HG02798 (cell line): ENCODE measurements at regions not wholly inside any gene's neighbourhood (a gene's known extent, or its start where the extent isn't known, plus 50 kb on each side); places are given as distances from the start of the nearest gene placed in this dataset.
"Not testable (repeated sequence)": the region's sequence is repeated elsewhere in the genome, so short reads cannot be mapped to it uniquely, and the experiment has no call there.

Experiments
- ATAC-seq: cut with Tn5 transposase; IDR thresholded peaks from one replicate; pipeline ENCODE4 v1.9.1; 2021; ENCODE audit warnings: mild to moderate bottlenecking; ENCODE audit not compliant: unreplicated experiment, poor library complexity

- ATAC-seq: no peak
These were observed 381.5 kb downstream of the NEBL start for GRCh38 chr10:20515654-20516053.

GRCh38 chr10:20512631-20513030 lies 384.5 kb downstream of the NEBL start:
- ATAC-seq: no peak

- ATAC-seq: no peak
These were observed 388.2 kb downstream of the NEBL start for GRCh38 chr10:20508921-20509320.

GRCh38 chr10:20502903-20503585 lies 394.1 kb downstream of the NEBL start:
- no peak for ATAC-seq

- no peak for ATAC-seq
These were observed 402.6 kb downstream of the NEBL start for GRCh38 chr10:20494474-20494873.

- no peak for ATAC-seq
These were observed 404.7 kb downstream of the NEBL start for GRCh38 chr10:20492447-20492846.

GRCh38 chr10:20489961-20490360 lies 407.1 kb downstream of the NEBL start:
- no peak for ATAC-seq

- no peak for ATAC-seq
These were observed 410.3 kb downstream of the NEBL start for GRCh38 chr10:20486791-20487190.

- no peak for ATAC-seq
These were observed 411.6 kb downstream of the NEBL start for GRCh38 chr10:20485554-20485953.

GRCh38 chr10:20481054-20481453 lies 416.1 kb downstream of the NEBL start:
- ATAC-seq: no peak

- ATAC-seq: not testable (repeated sequence)
These were observed 416.5 kb downstream of the NEBL start for GRCh38 chr10:20480575-20480974.

GRCh38 chr10:20474064-20474463 lies 423.0 kb downstream of the NEBL start:
- ATAC-seq: peak; percentile 67

GRCh38 chr10:20473023-20473760 lies 423.9 kb downstream of the NEBL start:
- ATAC-seq: peak; percentile 6

GRCh38 chr10:20466731-20467130 lies 430.4 kb downstream of the NEBL start:
- no peak for ATAC-seq

GRCh38 chr10:20457649-20458048 lies 439.5 kb downstream of the NEBL start:
- ATAC-seq: no peak

- ATAC-seq: no peak
These were observed 441.3 kb downstream of the NEBL start for GRCh38 chr10:20455774-20456173.

- ATAC-seq: no peak
These were observed 442.8 kb downstream of the NEBL start for GRCh38 chr10:20454331-20454730.

GRCh38 chr10:20446561-20447193 lies 450.4 kb downstream of the NEBL start:
- no peak for ATAC-seq

- ATAC-seq: no peak
These were observed 454.0 kb downstream of the NEBL start for GRCh38 chr10:20443094-20443493.

- ATAC-seq: no peak
These were observed 467.4 kb downstream of the NEBL start for GRCh38 chr10:20429742-20430141.

- ATAC-seq: no peak
These were observed 469.3 kb downstream of the NEBL start for GRCh38 chr10:20427821-20428220.
